HCT116 (cell line): ENCODE measurements at regions not wholly inside any gene's neighbourhood (a gene's known extent, or its start where the extent isn't known, plus 50 kb on each side); places are given as distances from the start of the nearest gene placed in this dataset.
A peak's percentile ranks its signal among the peaks of the same experiment; 100 is the strongest.

Source experiments
- ATAC-seq: fragments of 200-7000 bp; cut with Tn5 transposase; 2 replicates; pipeline ENCODE4 v1.9.1; 2020; ENCODE audit warnings: mild to moderate bottlenecking, moderate library complexity
- BruUV-seq: library from RNA; stranded (reverse); fragments of 400-500 nt; replicated peaks from 2 replicates; lab custom pipeline; 2021; lab: Mats Ljungman, UMichigan
- CTCF ChIA-PET: fragments of 300-600 bp; sonication (Branson Sonifier 250); formaldehyde crosslinking; loops from one replicate; lab custom pipeline; 2021; ENCODE audit warnings: antibody characterized with exemption; lab: Charles Lee
- POLR2A ChIA-PET: fragments of 300-600, 350-600 bp; sonication (Branson Sonifier 250); formaldehyde crosslinking; loops from one replicate; lab custom pipeline; 2021; ENCODE audit warnings: antibody characterized with exemption; lab: Charles Lee
- RAD21 ChIA-PET, 2 experiments: fragments of 300-600 bp; sonication (Branson Sonifier 250); formaldehyde crosslinking; loops; one replicate each; lab custom pipeline; 2023; ENCODE audit warnings: low total read pairs in 2 of 2; ENCODE audit not compliant: uncharacterized antibody in 2 of 2, unreplicated experiment in 2 of 2, low non-redundant PET in 1 of 2; lab: Charles Lee
- DNase-seq: peaks from one replicate; pipeline ENCODE4 v3.0.0-alpha.2; 2010; ENCODE audit warnings: low read depth, low spot score
- H2AFZ ChIP-seq: fragments of 200-600 bp; shearing (Covaris generic), sonication (generic); 2 replicates; pipeline ENCODE4 v1.6.1; 2017; ENCODE audit warnings: low read depth, mixed run types, mixed read lengths, antibody characterized with exemption, low read length; ENCODE audit not compliant: poor library complexity, severe bottlenecking
- H3K27ac ChIP-seq: 2 replicates; pipeline ENCODE4 v1.5.1; 2012; ENCODE audit warnings: low read depth, low read length
- H3K27me3 ChIP-seq: fragments of 200-600 bp; sonication (generic); 2 replicates; pipeline ENCODE4 v1.6.1; 2016; ENCODE audit warnings: mixed run types, low read length, mixed read lengths; ENCODE audit not compliant: insufficient read depth
- H3K36me3 ChIP-seq, 2 experiments: fragments of 200-500 bp in 1 of 2; fragments of 200-600 bp in 1 of 2; sonication (Bioruptor generic) in 1 of 2; sonication (generic) in 1 of 2; 2 replicates each; pipeline versions ENCODE4 v1.5.1 to v1.6.1; 2014 to 2016; ENCODE audit warnings: low read length in 2 of 2, inconsistent platforms in 1 of 2, mixed read lengths in 1 of 2, mixed run types in 1 of 2; ENCODE audit not compliant: insufficient read depth in 2 of 2, control insufficient read depth in 1 of 2
- H3K4me1 ChIP-seq, 2 experiments: fragments of 200-600 bp in 1 of 2; sonication (generic) in 1 of 2; 2 replicates each; pipeline versions ENCODE4 v1.5.1 to v1.6.1; 2012 to 2017; ENCODE audit warnings: low read length in 2 of 2, inconsistent platforms in 1 of 2, mild to moderate bottlenecking in 1 of 2, mixed read lengths in 1 of 2, mixed run types in 1 of 2, moderate library complexity in 1 of 2; ENCODE audit not compliant: insufficient read depth in 2 of 2, control insufficient read depth in 1 of 2
- H3K4me2 ChIP-seq: fragments of 200-600 bp; sonication (generic); 2 replicates; pipeline ENCODE4 v1.6.1; 2017; ENCODE audit warnings: mixed run types, low read length, mixed read lengths
- H3K4me3 ChIP-seq, 2 experiments: fragments of 200-600 bp in 1 of 2; sonication (generic) in 1 of 2; replicated peaks in 1 of 2; 2 replicates each; pipeline ENCODE4 v1.5.1; 2011 to 2016; ENCODE audit warnings: low read length in 2 of 2, control low read depth in 1 of 2, low read depth in 1 of 2, mild to moderate bottlenecking in 1 of 2, mixed read lengths in 1 of 2, mixed run types in 1 of 2
- H3K79me2 ChIP-seq: fragments of 200-600 bp; sonication (generic); 2 replicates; pipeline ENCODE4 v1.6.1; 2017; ENCODE audit warnings: mild to moderate bottlenecking, mixed run types, low read length, moderate library complexity, mixed read lengths; ENCODE audit not compliant: insufficient read depth
- H3K9ac ChIP-seq: fragments of 200-600 bp; sonication (generic); 2 replicates; pipeline ENCODE4 v1.6.1; 2016; ENCODE audit warnings: low read length, mixed read lengths
- H3K9me2 ChIP-seq: fragments of 200-600 bp; sonication (generic), shearing (Covaris generic); 2 replicates; pipeline ENCODE4 v1.6.1; 2017; ENCODE audit warnings: mixed run types, mild to moderate bottlenecking, moderate library complexity; ENCODE audit not compliant: insufficient read depth
- H3K9me3 ChIP-seq, 2 experiments: fragments of 200-500 bp in 1 of 2; fragments of 200-600 bp in 1 of 2; sonication (Bioruptor generic) in 1 of 2; sonication (generic) in 1 of 2; 2 replicates each; pipeline ENCODE4 v1.6.1; 2014 to 2017; ENCODE audit warnings: low read length in 2 of 2, mixed read lengths in 2 of 2, inconsistent platforms in 1 of 2, low read depth in 1 of 2, mild to moderate bottlenecking in 1 of 2, mixed run types in 1 of 2, moderate library complexity in 1 of 2; ENCODE audit not compliant: control insufficient read depth in 1 of 2, insufficient read depth in 1 of 2
- H4K20me1 ChIP-seq: fragments of 200-600 bp; sonication (generic), shearing (Covaris generic); 2 replicates; pipeline ENCODE4 v1.6.1; 2017; ENCODE audit warnings: mixed run types, mild to moderate bottlenecking, moderate library complexity; ENCODE audit not compliant: insufficient read depth
- CTCF ChIP-seq, 3 experiments: fragments of 200-600 bp in 1 of 3; sonication (generic) in 1 of 3; IDR thresholded peaks in 2 of 3; conservative IDR thresholded peaks in 1 of 3; 2 replicates each; pipeline ENCODE4 v1.5.1; 2012 to 2017; ENCODE audit warnings: low read depth in 2 of 3, low read length in 2 of 3, antibody characterized with exemption in 1 of 3, borderline replicate concordance in 1 of 3, control low read depth in 1 of 3, mild to moderate bottlenecking in 1 of 3, mixed read lengths in 1 of 3, mixed run types in 1 of 3, moderate library complexity in 1 of 3; ENCODE audit not compliant: insufficient read depth in 1 of 3
- EGR1 ChIP-seq: IDR thresholded peaks from 2 replicates; pipeline ENCODE4 v1.6.1; 2012; ENCODE audit warnings: low read depth
- EZH2phosphoT487 ChIP-seq: fragments of 200-600 bp; IDR thresholded peaks from 2 replicates; pipeline ENCODE4 v1.6.1; 2018; ENCODE audit warnings: antibody characterized with exemption, borderline replicate concordance
- FOSL1 ChIP-seq: IDR thresholded peaks from 2 replicates; pipeline ENCODE4 v1.6.1; 2012; ENCODE audit warnings: low read depth
- JUND ChIP-seq: IDR thresholded peaks from 2 replicates; pipeline ENCODE4 v1.6.1; 2012
- POLR2A ChIP-seq: IDR thresholded peaks from 2 replicates; pipeline ENCODE4 v1.7.0; 2011; ENCODE audit warnings: borderline replicate concordance; ENCODE audit not compliant: insufficient read depth, insufficient read length; ENCODE audit errors: extremely low read depth
- POLR2AphosphoS5 ChIP-seq: IDR thresholded peaks from 2 replicates; pipeline ENCODE4 v1.6.1; 2011; ENCODE audit warnings: mild to moderate bottlenecking, low read depth, low read length, moderate library complexity
- RAD21 ChIP-seq: IDR thresholded peaks from 2 replicates; pipeline ENCODE4 v1.6.1; 2012; ENCODE audit warnings: low read depth, mild to moderate bottlenecking
- SP1 ChIP-seq: IDR thresholded peaks from 2 replicates; pipeline ENCODE4 v1.6.1; 2012; ENCODE audit warnings: low read depth
- ZFX ChIP-seq: fragments of 450-650 bp; IDR thresholded peaks from 2 replicates; pipeline ENCODE4 v1.6.1; 2017
- ZNF274 ChIP-seq: fragments of 200-500 bp; sonication (Bioruptor generic); IDR thresholded peaks from 2 replicates; pipeline ENCODE4 v1.6.1; 2014; ENCODE audit warnings: mild to moderate bottlenecking, low read depth, low read length, inconsistent platforms
- intact Hi-C: fragments of 100-400 bp; cut with micrococcal nuclease; formaldehyde crosslinking; loops from 2 replicates; pipeline ENCODE4 v1.10.0; 2022
- TF ChIP-seq, protein P1 (sequence below): IDR thresholded peaks from 2 replicates; pipeline ENCODE4 v1.6.1; 2012

DNA sequence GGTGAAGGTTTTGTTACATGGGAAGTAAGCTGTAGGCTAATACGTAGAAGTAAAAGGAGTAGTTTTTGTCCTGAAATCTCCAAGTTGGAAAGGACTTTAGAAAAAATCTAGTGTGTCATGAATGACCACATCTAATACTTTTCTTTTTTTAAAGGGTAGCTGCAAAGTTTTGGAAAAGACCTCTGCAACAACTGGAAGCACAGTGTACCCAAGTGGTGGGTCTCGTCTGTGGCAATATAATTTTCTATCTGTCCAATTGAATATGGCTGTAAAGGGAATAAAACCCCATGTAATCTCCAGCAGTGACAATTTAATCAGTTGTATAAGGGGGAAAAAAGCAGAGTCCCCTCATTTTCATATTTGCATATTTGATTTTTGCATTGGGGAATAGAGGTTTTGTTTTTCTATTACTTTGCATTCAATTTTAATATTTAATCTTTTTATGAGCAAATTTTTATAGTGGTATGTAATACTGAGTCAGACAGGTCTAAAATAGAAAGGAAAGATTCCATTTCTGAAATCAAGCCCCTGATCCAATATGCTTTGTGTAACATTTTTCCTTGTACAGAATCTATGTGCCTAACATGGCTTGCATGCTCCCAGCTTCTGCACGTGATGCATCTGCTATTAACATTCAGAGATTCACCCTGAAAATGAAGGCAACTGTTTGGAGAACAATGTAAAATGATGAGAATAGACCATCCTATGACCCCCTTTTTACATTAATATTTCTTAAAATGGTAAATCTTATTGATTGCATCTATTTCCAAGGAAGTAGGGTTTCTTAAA lies 531.4 kb downstream of the ZIC1 start:
- TF ChIP-seq POLR2A (no peak), RAD21 (0 out of 2 replicates have a peak, but pooled peaks have one; percentile 11)
- Histone ChIP-seq H3K79me2 (no peaks in the 10 kb centered on the region), H4K20me1 (no peaks in the 10 kb centered on the region), H2AFZ (no peak overlapping the region), H3K27me3 (no peaks in the 10 kb centered on the region), H3K9ac (no peak overlapping the region), H3K9me3 (no peaks in the 10 kb centered on the region), H3K27ac (no peak overlapping the region), H3K9me2 (no peaks in the 10 kb centered on the region), H3K4me2 (no peak overlapping the region), H3K4me3 (no peak overlapping the region), H3K36me3 (no peaks in the 10 kb centered on the region), H3K4me1 (peaks cover 11 to 23% of the 10 kb centered on the region in 2 experiments; a peak in 3 of 4 replicates)
- DNase-seq, result no peak
- ATAC-seq, result no peak
- intact Hi-C loops, result no loop called here
- CTCF ChIA-PET, result interaction anchor here (1.0 kb wide), 1 partner anchor 14 kb away, joined by 3 read pairs; no protein-coding TSS in a partner anchor
- POLR2A ChIA-PET, result no interaction called here
- no TSS peak for BruUV-seq
- RAD21 ChIA-PET, result no interaction called here

GRCh38 chr3:147941969-147942368 lies 532.8 kb downstream of the ZIC1 start:
- BruUV-seq, result no TSS peak
- POLR2A ChIA-PET, result no interaction called here

More at GRCh38 chr3:147941969-147942368, 532.8 kb downstream of the ZIC1 start:
- Histone ChIP-seq H3K9me3 (no peaks in the 10 kb centered on the region), H3K9ac (no peak overlapping the region), H3K79me2 (no peaks in the 10 kb centered on the region), H3K27ac (no peak overlapping the region), H3K9me2 (no peaks in the 10 kb centered on the region), H3K36me3 (no peaks in the 10 kb centered on the region), H2AFZ (no peak overlapping the region), H3K4me2 (no peak overlapping the region), H3K27me3 (no peaks in the 10 kb centered on the region), H4K20me1 (no peaks in the 10 kb centered on the region), H3K4me1 (peaks cover 11 to 32% of the 10 kb centered on the region in 2 experiments; a peak in 3 of 4 replicates), H3K4me3 (no peak overlapping the region)
- intact Hi-C loops, result no loop called here
- CTCF ChIA-PET, result no interaction called here
- DNase-seq (no peak), ATAC-seq (no peak)
- TF ChIP-seq JUND (no peak), SP1 (no peak), EGR1 (no peak), POLR2AphosphoS5 (no peak), POLR2A (no peak), EZH2phosphoT487 (no peak), ZNF274 (no peak), FOSL1 (no peak), ZFX (no peak), CTCF (IDR thresholded peaks at IDR 0.05 in 2 of 3, conservative IDR thresholded peaks at IDR 0.05 in 1 of 3; ENCODE audit: borderline replicate concordance in 1 of 3, insufficient read depth in 1 of 3, low read depth in 2 of 3, low read length in 2 of 3) (no peak)
- TF ChIP-seq, protein P1, sequence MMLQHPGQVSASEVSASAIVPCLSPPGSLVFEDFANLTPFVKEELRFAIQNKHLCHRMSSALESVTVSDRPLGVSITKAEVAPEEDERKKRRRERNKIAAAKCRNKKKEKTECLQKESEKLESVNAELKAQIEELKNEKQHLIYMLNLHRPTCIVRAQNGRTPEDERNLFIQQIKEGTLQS, result no peak
- RAD21 ChIA-PET, result no interaction called here
